SK-N-SH (cell line): ENCODE measurements at regions not wholly inside any gene's neighbourhood (a gene's known extent, or its start where the extent isn't known, plus 50 kb on each side); places are given as distances from the start of the nearest gene placed in this dataset.
"Not testable (repeated sequence)": the region's sequence is repeated elsewhere in the genome, so short reads cannot be mapped to it uniquely, and the experiment has no call there.

Experiments
- CTCF ChIA-PET: fragments of 300-600, 350-600 bp; formaldehyde crosslinking; extraction: SDS; loops from one replicate; lab custom pipeline; 2021; lab: Yijun Ruan, JAX
- POLR2A ChIA-PET: fragments of 350-600 bp; sonication (Branson Sonifier 250); formaldehyde crosslinking; extraction: SDS; loops from one replicate; lab custom pipeline; 2020; ENCODE audit warnings: antibody characterized with exemption, inconsistent platforms; lab: Yijun Ruan, JAX
- DNase-seq: peaks from one replicate; pipeline ENCODE4 v3.0.0; 2012
- H2AFZ ChIP-seq: fragments of 200-600 bp; sonication (generic); 2 replicates; pipeline ENCODE4 v1.8.1; 2016; ENCODE audit warnings: antibody characterized with exemption, mild to moderate bottlenecking, low read depth
- H3F3A ChIP-seq: fragments of 200-600 bp; sonication (generic); replicated peaks from 2 replicates; pipeline ENCODE3; 2016; ENCODE audit warnings: antibody characterized with exemption, mild to moderate bottlenecking; ENCODE audit not compliant: insufficient read depth
- H3K27ac ChIP-seq, 2 experiments: fragments of 200-500 bp in 1 of 2; fragments of 200-600 bp in 1 of 2; sonication (Bioruptor generic) in 1 of 2; sonication (generic), shearing (Covaris generic) in 1 of 2; 2 replicates each; pipeline versions ENCODE4 v1.5.1 to v1.6.1; 2014 to 2016; ENCODE audit warnings: low read depth in 2 of 2, inconsistent platforms in 1 of 2, low read length in 1 of 2, mild to moderate bottlenecking in 1 of 2, mixed read lengths in 1 of 2
- H3K27me3 ChIP-seq: fragments of 200-600 bp; sonication (generic), shearing (Covaris generic); 2 replicates; pipeline ENCODE4 v1.6.1; 2016; ENCODE audit warnings: mixed run types; ENCODE audit not compliant: insufficient read depth
- H3K36me3 ChIP-seq, 2 experiments: fragments of 200-500 bp in 1 of 2; fragments of 200-600 bp in 1 of 2; sonication (Bioruptor generic) in 1 of 2; sonication (generic) in 1 of 2; replicated peaks in 1 of 2; 2 replicates each; pipeline versions ENCODE3 to v1.5.1; 2014 to 2016; ENCODE audit warnings: low read length in 1 of 2, mild to moderate bottlenecking in 1 of 2; ENCODE audit not compliant: insufficient read depth in 2 of 2, control insufficient read depth in 1 of 2
- H3K4me1 ChIP-seq, 2 experiments: fragments of 200-500 bp in 1 of 2; fragments of 200-600 bp in 1 of 2; sonication (Bioruptor generic) in 1 of 2; sonication (generic), shearing (Covaris generic) in 1 of 2; 2 replicates each; pipeline versions ENCODE4 v1.5.1 to v1.6.1; 2014 to 2016; ENCODE audit warnings: low read depth in 1 of 2, low read length in 1 of 2, mixed run types in 1 of 2; ENCODE audit not compliant: insufficient read depth in 2 of 2, control insufficient read depth in 1 of 2
- H3K4me2 ChIP-seq: fragments of 200-600 bp; sonication (generic), shearing (Covaris generic); 2 replicates; pipeline ENCODE4 v1.6.1; 2017; ENCODE audit warnings: mixed run types
- H3K4me3 ChIP-seq, 2 experiments: fragments of 200-500 bp in 1 of 2; fragments of 200-600 bp in 1 of 2; sonication (Bioruptor generic) in 1 of 2; sonication (generic), shearing (Covaris generic) in 1 of 2; 2 replicates each; pipeline versions ENCODE4 v1.5.1 to v1.8.1; 2014 to 2016; ENCODE audit warnings: low read depth in 2 of 2, inconsistent platforms in 1 of 2, low read length in 1 of 2, mild to moderate bottlenecking in 1 of 2, mixed read lengths in 1 of 2, moderate library complexity in 1 of 2
- H3K79me2 ChIP-seq: fragments of 200-600 bp; sonication (generic); 2 replicates; pipeline ENCODE4 v1.8.1; 2017; ENCODE audit warnings: mild to moderate bottlenecking; ENCODE audit not compliant: insufficient read depth
- H3K9ac ChIP-seq: fragments of 200-600 bp; sonication (generic); 2 replicates; pipeline ENCODE4 v1.6.1; 2017; ENCODE audit warnings: mixed run types
- H3K9me2 ChIP-seq: fragments of 200-600 bp; sonication (generic); 2 replicates; pipeline ENCODE4 v1.6.1; 2017; ENCODE audit warnings: mixed run types
- H3K9me3 ChIP-seq: fragments of 200-600 bp; sonication (generic); 2 replicates; pipeline ENCODE4 v1.6.1; 2017; ENCODE audit warnings: mixed run types, mild to moderate bottlenecking, moderate library complexity
- H4K20me1 ChIP-seq: fragments of 200-600 bp; sonication (generic); 2 replicates; pipeline ENCODE4 v1.6.1; 2017; ENCODE audit warnings: mild to moderate bottlenecking, mixed run types; ENCODE audit not compliant: insufficient read depth
- EZH2phosphoT487 ChIP-seq: fragments of 200-600 bp; sonication (generic); IDR thresholded peaks from 2 replicates; pipeline ENCODE4 v1.6.1; 2017; ENCODE audit warnings: low read depth, mixed run types, mild to moderate bottlenecking, antibody characterized with exemption, moderate library complexity, borderline replicate concordance
- RCOR1 ChIP-seq: fragments of 150-350 bp; IDR thresholded peaks from 2 replicates; pipeline ENCODE4 v1.6.1; 2017; ENCODE audit warnings: antibody characterized with exemption, low read length
- REST ChIP-seq: IDR thresholded peaks from 2 replicates; pipeline ENCODE4 v1.6.1; 2012; ENCODE audit warnings: mild to moderate bottlenecking, low read depth, low read length, moderate library complexity
- SMC3 ChIP-seq: IDR thresholded peaks from 2 replicates; pipeline ENCODE4 v1.6.1; 2012; ENCODE audit warnings: low read depth, low read length, improper control_type of control experiment
- TCF12 ChIP-seq: IDR thresholded peaks from 2 replicates; pipeline ENCODE4 v1.4.0; 2012
- USF1 ChIP-seq: IDR thresholded peaks from 2 replicates; pipeline ENCODE4 v1.4.0; 2012; ENCODE audit warnings: low read depth, borderline replicate concordance
- YY1 ChIP-seq: IDR thresholded peaks from 2 replicates; pipeline ENCODE4 v1.4.0; 2012; ENCODE audit warnings: low read depth, mild to moderate bottlenecking
- WGBS: methylation state at CpG from one replicate; pipeline ENCODE4 v1.1.6; 2017; ENCODE audit warnings: low lambda C conversion rate; 5-methylcytosine and 5-hydroxymethylcytosine counted together

- TF ChIP-seq YY1 = no peak
- TF ChIP-seq USF1 = no peak
- no peak for TF ChIP-seq SMC3
- no peak for TF ChIP-seq RCOR1
Measured at GRCh38 chr5:142400415-142400814, 75.6 kb upstream of the SPRY4 start (continued).

- H3K4me1 ChIP-seq = peaks cover 4 to 8% of the 10 kb centered on the region in 2 experiments; a peak in 2 of 4 replicates
- H3K9me2 ChIP-seq = no peaks in the 10 kb centered on the region
- H3K27me3 ChIP-seq = no peaks in the 10 kb centered on the region
- DNase-seq = no peak
- H3K4me3 ChIP-seq = no peak overlapping the region
- POLR2A ChIA-PET = interaction anchor here (0.8 to 1.3 kb wide), 3 partner anchors 9 to 44 kb away, joined by 3 read pairs; no protein-coding TSS in a partner anchor
- no peaks in the 10 kb centered on the region for H4K20me1 ChIP-seq
- peaks cover 0 to 15% of the 10 kb centered on the region in 2 experiments for H3K36me3 ChIP-seq
- WGBS = 100% methylated on average over 2 of the region's 2 CpGs
- no peaks in the 10 kb centered on the region for H3K79me2 ChIP-seq
- H3F3A ChIP-seq = no peaks in the 10 kb centered on the region
- no peak overlapping the region for H3K27ac ChIP-seq
- CTCF ChIA-PET = interaction anchor here (1.0 to 1.2 kb wide), 3 partner anchors 9 to 149 kb away, joined by 3 to 6 read pairs (median 4); no protein-coding TSS in a partner anchor
- H3K9ac ChIP-seq = no peak overlapping the region
- TF ChIP-seq TCF12 = no peak
- no peak for TF ChIP-seq REST
- TF ChIP-seq, all 33 proteins: peak for 0
- Histone ChIP-seq H2AFZ (no peak overlapping the region), H3K9me3 (no peaks in the 10 kb centered on the region), H3K4me2 (no peak overlapping the region)
Measured at GRCh38 chr5:142399891-142400290, 75.1 kb upstream of the SPRY4 start.

- WGBS = 95% methylated on average over 3 of the region's 3 CpGs
- H3F3A ChIP-seq = no peaks in the 10 kb centered on the region
- peaks cover 0 to 18% of the 10 kb centered on the region in 2 experiments for H3K36me3 ChIP-seq
- no peaks in the 10 kb centered on the region for H3K27me3 ChIP-seq
- POLR2A ChIA-PET = no interaction called here
- TF ChIP-seq TCF12 (no peak), EZH2phosphoT487 (no peak)
- DNase-seq = no peak
- no peak overlapping the region for H3K9ac ChIP-seq
- no peaks in the 10 kb centered on the region for H3K9me3 ChIP-seq
- CTCF ChIA-PET = no interaction called here
- H4K20me1 ChIP-seq = no peaks in the 10 kb centered on the region
- H3K9me2 ChIP-seq = no peaks in the 10 kb centered on the region
- H3K4me2 ChIP-seq = no peak overlapping the region
- H3K79me2 ChIP-seq = no peaks in the 10 kb centered on the region
- H3K4me3 ChIP-seq = no peak overlapping the region
- peaks cover 4 to 8% of the 10 kb centered on the region in 2 experiments; a peak in 2 of 4 replicates for H3K4me1 ChIP-seq
- no peak overlapping the region for H2AFZ ChIP-seq
- no peak overlapping the region for H3K27ac ChIP-seq
Measured at GRCh38 chr5:142398730-142399055, 73.9 kb upstream of the SPRY4 start.

GRCh38 chr5:142398011-142398729, 73.3 kb upstream of the SPRY4 start:
- H3K4me2 ChIP-seq, H4K20me1 ChIP-seq, H3K4me1 ChIP-seq, H3F3A ChIP-seq, H2AFZ ChIP-seq, H3K9ac ChIP-seq, CTCF ChIA-PET, POLR2A ChIA-PET, DNase-seq, H3K27ac ChIP-seq, H3K9me2 ChIP-seq, H3K79me2 ChIP-seq, H3K27me3 ChIP-seq, H3K9me3 ChIP-seq, H3K4me3 ChIP-seq: not testable (repeated sequence)
- peaks cover 0 to 22% of the 10 kb centered on the region in 2 experiments for H3K36me3 ChIP-seq
- 94% methylated on average over 13 of the region's 13 CpGs for WGBS
